Osteocyte (in vitro differentiated cells): ENCODE measurements at regions not wholly inside any gene's neighbourhood (a gene's known extent, or its start where the extent isn't known, plus 50 kb on each side); places are given as distances from the start of the nearest gene placed in this dataset.

Source experiments
- DNase-seq: peaks from one replicate; pipeline ENCODE4 v3.0.0; 2021; ENCODE audit warnings: mixed read lengths; ENCODE audit not compliant: unreplicated experiment; ENCODE audit errors: extremely low spot score
- H3K27ac Mint-ChIP-seq: one replicate; pipeline ENCODE4 v1.8.0; 2021; ENCODE audit warnings: mild to moderate bottlenecking, mixed read lengths; ENCODE audit not compliant: unreplicated experiment
- H3K27me3 Mint-ChIP-seq: one replicate; pipeline ENCODE4 v1.8.0; 2021; ENCODE audit warnings: mixed read lengths; ENCODE audit not compliant: unreplicated experiment
- H3K36me3 Mint-ChIP-seq: one replicate; pipeline ENCODE4 v1.8.0; 2021; ENCODE audit warnings: mixed read lengths; ENCODE audit not compliant: unreplicated experiment
- H3K4me1 Mint-ChIP-seq: one replicate; pipeline ENCODE4 v1.8.0; 2021; ENCODE audit warnings: mixed read lengths; ENCODE audit not compliant: unreplicated experiment
- H3K4me3 Mint-ChIP-seq: one replicate; pipeline ENCODE4 v1.8.0; 2021; ENCODE audit warnings: mild to moderate bottlenecking, moderate library complexity, mixed read lengths; ENCODE audit not compliant: unreplicated experiment
- H3K9me3 Mint-ChIP-seq: one replicate; pipeline ENCODE4 v1.8.0; 2021; ENCODE audit warnings: mixed read lengths; ENCODE audit not compliant: unreplicated experiment
- CTCF ChIP-seq: fragments of 200-600 bp; sonication (generic); IDR thresholded peaks from 2 replicates; pipeline ENCODE4 v1.5.0; 2021; ENCODE audit warnings: antibody characterized with exemption, mild to moderate bottlenecking, moderate library complexity

GRCh38 chr4:120163895-120164294 lies 97.2 kb upstream of the MAD2L1 start:
- Mint-ChIP-seq H3K9me3 (no peaks in the 10 kb centered on the region), H3K4me1 (no peaks in the 10 kb centered on the region), H3K36me3 (no peaks in the 10 kb centered on the region), H3K4me3 (no peak overlapping the region), H3K27ac (no peak overlapping the region), H3K27me3 (peaks cover 3% of the 10 kb centered on the region)
- no peak for DNase-seq
- no peak for TF ChIP-seq CTCF

GRCh38 chr4:120158841-120159463 lies 92.3 kb upstream of the MAD2L1 start:
- H3K9me3 Mint-ChIP-seq: no peaks in the 10 kb centered on the region
- TF ChIP-seq CTCF: no peak
- peaks cover 14% of the 10 kb centered on the region for H3K27me3 Mint-ChIP-seq
- H3K27ac Mint-ChIP-seq: no peak overlapping the region
- H3K4me3 Mint-ChIP-seq: no peak overlapping the region
- no peaks in the 10 kb centered on the region for H3K36me3 Mint-ChIP-seq
- DNase-seq: no peak
- H3K4me1 Mint-ChIP-seq: no peaks in the 10 kb centered on the region

GRCh38 chr4:120158046-120158445 lies 91.4 kb upstream of the MAD2L1 start:
- no peaks in the 10 kb centered on the region for H3K36me3 Mint-ChIP-seq
- no peaks in the 10 kb centered on the region for H3K9me3 Mint-ChIP-seq
- H3K4me3 Mint-ChIP-seq: no peak overlapping the region
- no peak for TF ChIP-seq CTCF
- peaks cover 14% of the 10 kb centered on the region for H3K27me3 Mint-ChIP-seq
- no peak overlapping the region for H3K27ac Mint-ChIP-seq
- DNase-seq: no peak
- no peaks in the 10 kb centered on the region for H3K4me1 Mint-ChIP-seq

GRCh38 chr4:120156120-120156718 lies 89.6 kb upstream of the MAD2L1 start:
- Mint-ChIP-seq H3K27ac (no peak overlapping the region), H3K9me3 (no peaks in the 10 kb centered on the region), H3K27me3 (peaks cover 14% of the 10 kb centered on the region), H3K4me1 (no peaks in the 10 kb centered on the region), H3K4me3 (no peak overlapping the region), H3K36me3 (no peaks in the 10 kb centered on the region)
- TF ChIP-seq CTCF: peak; percentile 75
- no peak for DNase-seq

GRCh38 chr4:120155287-120155686 lies 88.6 kb upstream of the MAD2L1 start:
- Mint-ChIP-seq H3K4me3 (no peak overlapping the region), H3K4me1 (no peaks in the 10 kb centered on the region), H3K9me3 (no peaks in the 10 kb centered on the region), H3K27me3 (peaks cover 13% of the 10 kb centered on the region), H3K36me3 (no peaks in the 10 kb centered on the region), H3K27ac (no peak overlapping the region)
- DNase-seq: no peak
- no peak for TF ChIP-seq CTCF
